ENCODE measurements at regions not wholly inside any gene's neighbourhood (a gene's known extent, or its start where the extent isn't known, plus 50 kb on each side); places are given as distances from the start of the nearest gene placed in this dataset.

GRCh38 chr4:166498546-166498945, 625.5 kb downstream of the TLL1 start:
- no peaks in the 10 kb centered on the region for H3K9me3 ChIP-seq (ENCODE audit: control insufficient read depth, low read length)
- H2BK120ac ChIP-seq (ENCODE audit: low read depth, low read length) = no peak overlapping the region
- H4K8ac ChIP-seq (ENCODE audit: low read length) = no peak overlapping the region
- no peak overlapping the region for H3K23ac ChIP-seq (ENCODE audit: low read length in 2 of 2)
- peaks cover 0 to 4% of the 10 kb centered on the region in 2 experiments for H3K36me3 ChIP-seq (ENCODE audit: control insufficient read depth in 1 of 2, insufficient read depth in 2 of 2, low read depth in 1 of 2, low read length in 2 of 2)
- 100% methylated on average over 1 of the region's 3 CpGs for WGBS
- no peaks in the 10 kb centered on the region for H3K4me1 ChIP-seq (ENCODE audit: control insufficient read depth, insufficient read depth, low read depth, low read length)
- no peak overlapping the region for H2BK5ac ChIP-seq (ENCODE audit: low read depth, low read length, poor library complexity, severe bottlenecking)
- H4K91ac ChIP-seq (ENCODE audit: low read length) = no peak overlapping the region
- no peak overlapping the region for H3K4me2 ChIP-seq (ENCODE audit: low read length, poor library complexity, severe bottlenecking)
- no peak overlapping the region for H3K4me3 ChIP-seq (ENCODE audit: insufficient read depth in 1 of 2, low read depth in 1 of 2, low read length in 2 of 2)
- H3K79me1 ChIP-seq (replicated peaks; ENCODE audit: low read length, poor library complexity, severe bottlenecking) = no peaks in the 10 kb centered on the region
- H2AFZ ChIP-seq (ENCODE audit: low read depth, low read length) = no peak overlapping the region
- H3K14ac ChIP-seq (ENCODE audit: low read length in 2 of 2) = no peak overlapping the region
- peak; percentile 2 for DNase-seq
- no peak overlapping the region for H2BK12ac ChIP-seq (ENCODE audit: low read length in 2 of 2)
- H3K18ac ChIP-seq (ENCODE audit: low read depth in 1 of 2, low read length in 2 of 2) = no peak overlapping the region
- H3K4ac ChIP-seq (ENCODE audit: low read depth in 1 of 2, low read length in 2 of 2) = no peak overlapping the region
- H3K27me3 ChIP-seq (ENCODE audit: control insufficient read depth in 1 of 2, insufficient read depth in 1 of 2, low read length in 2 of 2) = no peaks in the 10 kb centered on the region
- no peak overlapping the region for H2BK15ac ChIP-seq (ENCODE audit: low read depth, poor library complexity, severe bottlenecking)
- no peak overlapping the region for H3K9ac ChIP-seq (ENCODE audit: low read length)
- no peak overlapping the region for H2AK5ac ChIP-seq (ENCODE audit: low read length, severe bottlenecking)
- no peak overlapping the region for H3K27ac ChIP-seq (ENCODE audit: low read length, poor library complexity, severe bottlenecking)

- Histone ChIP-seq H2BK15ac (ENCODE audit: low read depth, poor library complexity, severe bottlenecking) (no peak overlapping the region), H2BK120ac (ENCODE audit: low read depth, low read length) (no peak overlapping the region), H2AK5ac (ENCODE audit: low read length, severe bottlenecking) (no peak overlapping the region), H4K91ac (ENCODE audit: low read length) (no peak overlapping the region), H2AFZ (ENCODE audit: low read depth, low read length) (no peak overlapping the region), H3K79me1 (replicated peaks; ENCODE audit: low read length, poor library complexity, severe bottlenecking) (no peaks in the 10 kb centered on the region), H2BK12ac (ENCODE audit: low read length in 2 of 2) (no peak overlapping the region), H3K36me3 (ENCODE audit: control insufficient read depth in 1 of 2, insufficient read depth in 2 of 2, low read depth in 1 of 2, low read length in 2 of 2) (peaks cover 0 to 4% of the 10 kb centered on the region in 2 experiments), H3K9me3 (ENCODE audit: control insufficient read depth, low read length) (no peaks in the 10 kb centered on the region), H3K4me2 (ENCODE audit: low read length, poor library complexity, severe bottlenecking) (no peak overlapping the region), H3K4me3 (ENCODE audit: insufficient read depth in 1 of 2, low read depth in 1 of 2, low read length in 2 of 2) (no peak overlapping the region), H3K4ac (ENCODE audit: low read depth in 1 of 2, low read length in 2 of 2) (no peak overlapping the region), H3K27ac (ENCODE audit: low read length, poor library complexity, severe bottlenecking) (no peak overlapping the region), H3K4me1 (ENCODE audit: control insufficient read depth, insufficient read depth, low read depth, low read length) (no peaks in the 10 kb centered on the region), H3K18ac (ENCODE audit: low read depth in 1 of 2, low read length in 2 of 2) (no peak overlapping the region), H3K14ac (ENCODE audit: low read length in 2 of 2) (no peak overlapping the region), H4K8ac (ENCODE audit: low read length) (no peak overlapping the region), H3K27me3 (ENCODE audit: control insufficient read depth in 1 of 2, insufficient read depth in 1 of 2, low read length in 2 of 2) (no peaks in the 10 kb centered on the region), H3K23ac (ENCODE audit: low read length in 2 of 2) (no peak overlapping the region), H2BK5ac (ENCODE audit: low read depth, low read length, poor library complexity, severe bottlenecking) (no peak overlapping the region), H3K9ac (ENCODE audit: low read length) (no peak overlapping the region)
- 64% methylated on average over 4 of the region's 4 CpGs for WGBS
- DNase-seq = no peak
These were observed 626.8 kb downstream of the TLL1 start for GRCh38 chr4:166499820-166500219.

- Histone ChIP-seq H4K8ac (ENCODE audit: low read length) (no peak overlapping the region), H2BK12ac (ENCODE audit: low read length in 2 of 2) (no peak overlapping the region), H2AK5ac (ENCODE audit: low read length, severe bottlenecking) (no peak overlapping the region), H3K4me3 (ENCODE audit: insufficient read depth in 1 of 2, low read depth in 1 of 2, low read length in 2 of 2) (no peak overlapping the region), H3K9ac (ENCODE audit: low read length) (no peak overlapping the region), H3K18ac (ENCODE audit: low read depth in 1 of 2, low read length in 2 of 2) (no peak overlapping the region), H2BK15ac (ENCODE audit: low read depth, poor library complexity, severe bottlenecking) (no peak overlapping the region), H2BK5ac (ENCODE audit: low read depth, low read length, poor library complexity, severe bottlenecking) (no peak overlapping the region), H3K23ac (ENCODE audit: low read length in 2 of 2) (no peak overlapping the region), H2AFZ (ENCODE audit: low read depth, low read length) (peak overlapping the region; percentile 16), H3K36me3 (ENCODE audit: control insufficient read depth in 1 of 2, insufficient read depth in 2 of 2, low read depth in 1 of 2, low read length in 2 of 2) (peaks cover 0 to 4% of the 10 kb centered on the region in 2 experiments), H3K4ac (ENCODE audit: low read depth in 1 of 2, low read length in 2 of 2) (no peak overlapping the region), H2BK120ac (ENCODE audit: low read depth, low read length) (no peak overlapping the region), H3K4me2 (ENCODE audit: low read length, poor library complexity, severe bottlenecking) (no peak overlapping the region), H3K27ac (ENCODE audit: low read length, poor library complexity, severe bottlenecking) (no peak overlapping the region), H4K91ac (ENCODE audit: low read length) (peak overlapping the region; percentile 57), H3K4me1 (ENCODE audit: control insufficient read depth, insufficient read depth, low read depth, low read length) (no peaks in the 10 kb centered on the region), H3K27me3 (ENCODE audit: control insufficient read depth in 1 of 2, insufficient read depth in 1 of 2, low read length in 2 of 2) (no peaks in the 10 kb centered on the region), H3K14ac (ENCODE audit: low read length in 2 of 2) (no peak overlapping the region), H3K9me3 (ENCODE audit: control insufficient read depth, low read length) (no peaks in the 10 kb centered on the region), H3K79me1 (replicated peaks; ENCODE audit: low read length, poor library complexity, severe bottlenecking) (no peaks in the 10 kb centered on the region)
- peak; percentile 37 for DNase-seq
- 23% methylated on average over 13 of the region's 13 CpGs for WGBS
These were observed 628.9 kb downstream of the TLL1 start for GRCh38 chr4:166501941-166502382.

GRCh38 chr4:166502660-166503059, 629.6 kb downstream of the TLL1 start:
- no peak overlapping the region for H2BK5ac ChIP-seq (ENCODE audit: low read depth, low read length, poor library complexity, severe bottlenecking)
- no peak overlapping the region for H2BK120ac ChIP-seq (ENCODE audit: low read depth, low read length)
- peak overlapping the region; percentile 29 for H4K91ac ChIP-seq (ENCODE audit: low read length)
- H3K14ac ChIP-seq (ENCODE audit: low read length in 2 of 2) = no peak overlapping the region
- no peak overlapping the region for H3K23ac ChIP-seq (ENCODE audit: low read length in 2 of 2)
- 89% methylated on average over 9 of the region's 9 CpGs for WGBS
- no peak overlapping the region for H3K9ac ChIP-seq (ENCODE audit: low read length)
- no peak overlapping the region for H3K18ac ChIP-seq (ENCODE audit: low read depth in 1 of 2, low read length in 2 of 2)
- H2AFZ ChIP-seq (ENCODE audit: low read depth, low read length) = no peak overlapping the region
- H3K4me2 ChIP-seq (ENCODE audit: low read length, poor library complexity, severe bottlenecking) = no peak overlapping the region
- no peak overlapping the region for H3K4ac ChIP-seq (ENCODE audit: low read depth in 1 of 2, low read length in 2 of 2)
- H3K4me1 ChIP-seq (ENCODE audit: control insufficient read depth, insufficient read depth, low read depth, low read length) = no peaks in the 10 kb centered on the region
- H3K79me1 ChIP-seq (replicated peaks; ENCODE audit: low read length, poor library complexity, severe bottlenecking) = no peaks in the 10 kb centered on the region
- DNase-seq = no peak
- H3K36me3 ChIP-seq (ENCODE audit: control insufficient read depth in 1 of 2, insufficient read depth in 2 of 2, low read depth in 1 of 2, low read length in 2 of 2) = peaks cover 0 to 4% of the 10 kb centered on the region in 2 experiments
- H3K9me3 ChIP-seq (ENCODE audit: control insufficient read depth, low read length) = no peaks in the 10 kb centered on the region
- no peaks in the 10 kb centered on the region for H3K27me3 ChIP-seq (ENCODE audit: control insufficient read depth in 1 of 2, insufficient read depth in 1 of 2, low read length in 2 of 2)
- H4K8ac ChIP-seq (ENCODE audit: low read length) = no peak overlapping the region
- H2BK15ac ChIP-seq (ENCODE audit: low read depth, poor library complexity, severe bottlenecking) = peak overlapping the region; percentile 45
- H2BK12ac ChIP-seq (ENCODE audit: low read length in 2 of 2) = no peak overlapping the region
- H3K4me3 ChIP-seq (ENCODE audit: insufficient read depth in 1 of 2, low read depth in 1 of 2, low read length in 2 of 2) = no peak overlapping the region
- H3K27ac ChIP-seq (ENCODE audit: low read length, poor library complexity, severe bottlenecking) = no peak overlapping the region
- no peak overlapping the region for H2AK5ac ChIP-seq (ENCODE audit: low read length, severe bottlenecking)
